ENCODE measurements at regions not wholly inside any gene's neighbourhood (a gene's known extent, or its start where the extent isn't known, plus 50 kb on each side); places are given as distances from the start of the nearest gene placed in this dataset.
A peak's percentile ranks its signal among the peaks of the same experiment; 100 is the strongest.

DNA sequence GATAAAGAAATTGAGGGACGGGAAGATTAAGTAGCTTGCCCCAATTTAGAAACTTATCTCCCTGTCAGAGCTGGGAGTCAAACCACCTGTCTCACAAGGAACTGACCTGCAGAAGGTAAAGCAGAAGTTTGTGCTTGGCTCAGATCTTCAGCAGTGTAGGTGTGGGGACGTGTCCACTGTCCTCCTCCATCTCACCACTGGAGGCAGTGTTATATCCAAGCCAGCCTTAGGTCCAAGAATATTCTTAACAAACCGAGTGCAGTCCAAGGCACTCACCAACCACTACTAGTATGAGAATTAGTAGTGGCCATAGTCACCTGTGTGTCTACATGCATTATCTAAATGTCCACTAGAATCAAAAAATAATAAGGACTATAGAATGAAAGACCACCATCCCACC is 86.3 kb upstream of the IRX1 start:
- no peaks in the 10 kb centered on the region; the same call in 1 of the 2 replicates for H3K27me3 ChIP-seq (ENCODE audit: insufficient read depth)
- H3K4me3 ChIP-seq (ENCODE audit: low read depth in 2 of 2, low read length in 1 of 2) = no peak overlapping the region
- H3K9ac ChIP-seq = no peak overlapping the region
- peak; percentile 24 for DNase-seq
- no peaks in the 10 kb centered on the region for H3K79me2 ChIP-seq (ENCODE audit: insufficient read depth)
- no peaks in the 10 kb centered on the region for H3K9me3 ChIP-seq
- H3K27ac ChIP-seq (ENCODE audit: low read depth in 2 of 2, low read length in 1 of 2) = no peak overlapping the region
- H2AFZ ChIP-seq (ENCODE audit: low read depth) = no peak overlapping the region
- H3K9me2 ChIP-seq = no peaks in the 10 kb centered on the region
- no peaks in the 10 kb centered on the region for H3K36me3 ChIP-seq (replicated peaks in 1 of 2; ENCODE audit: control insufficient read depth in 1 of 2, insufficient read depth in 2 of 2, low read length in 1 of 2)
- no peaks in the 10 kb centered on the region for H4K20me1 ChIP-seq (ENCODE audit: insufficient read depth)
- H3K4me1 ChIP-seq (ENCODE audit: control insufficient read depth in 1 of 2, insufficient read depth in 2 of 2, low read depth in 1 of 2, low read length in 1 of 2) = no peaks in the 10 kb centered on the region
- TF ChIP-seq MEF2A (IDR thresholded peaks at IDR 0.05; ENCODE audit: borderline replicate concordance, low read depth) = no peak
- TF ChIP-seq, protein P1, sequence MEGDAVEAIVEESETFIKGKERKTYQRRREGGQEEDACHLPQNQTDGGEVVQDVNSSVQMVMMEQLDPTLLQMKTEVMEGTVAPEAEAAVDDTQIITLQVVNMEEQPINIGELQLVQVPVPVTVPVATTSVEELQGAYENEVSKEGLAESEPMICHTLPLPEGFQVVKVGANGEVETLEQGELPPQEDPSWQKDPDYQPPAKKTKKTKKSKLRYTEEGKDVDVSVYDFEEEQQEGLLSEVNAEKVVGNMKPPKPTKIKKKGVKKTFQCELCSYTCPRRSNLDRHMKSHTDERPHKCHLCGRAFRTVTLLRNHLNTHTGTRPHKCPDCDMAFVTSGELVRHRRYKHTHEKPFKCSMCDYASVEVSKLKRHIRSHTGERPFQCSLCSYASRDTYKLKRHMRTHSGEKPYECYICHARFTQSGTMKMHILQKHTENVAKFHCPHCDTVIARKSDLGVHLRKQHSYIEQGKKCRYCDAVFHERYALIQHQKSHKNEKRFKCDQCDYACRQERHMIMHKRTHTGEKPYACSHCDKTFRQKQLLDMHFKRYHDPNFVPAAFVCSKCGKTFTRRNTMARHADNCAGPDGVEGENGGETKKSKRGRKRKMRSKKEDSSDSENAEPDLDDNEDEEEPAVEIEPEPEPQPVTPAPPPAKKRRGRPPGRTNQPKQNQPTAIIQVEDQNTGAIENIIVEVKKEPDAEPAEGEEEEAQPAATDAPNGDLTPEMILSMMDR (IDR thresholded peaks at IDR 0.05) = peak; percentile 53
- no peaks in the 10 kb centered on the region for H3F3A ChIP-seq (replicated peaks; ENCODE audit: insufficient read depth)
- CTCF ChIA-PET = interaction anchor here (0.6 kb wide), 1 partner anchor 12 kb away, joined by 3 read pairs; no protein-coding TSS in a partner anchor
- POLR2A ChIA-PET = no interaction called here
- no peak overlapping the region for H3K4me2 ChIP-seq
- WGBS (ENCODE audit: low lambda C conversion rate) = 11% methylated on average over 3 of the region's 3 CpGs

DNA sequence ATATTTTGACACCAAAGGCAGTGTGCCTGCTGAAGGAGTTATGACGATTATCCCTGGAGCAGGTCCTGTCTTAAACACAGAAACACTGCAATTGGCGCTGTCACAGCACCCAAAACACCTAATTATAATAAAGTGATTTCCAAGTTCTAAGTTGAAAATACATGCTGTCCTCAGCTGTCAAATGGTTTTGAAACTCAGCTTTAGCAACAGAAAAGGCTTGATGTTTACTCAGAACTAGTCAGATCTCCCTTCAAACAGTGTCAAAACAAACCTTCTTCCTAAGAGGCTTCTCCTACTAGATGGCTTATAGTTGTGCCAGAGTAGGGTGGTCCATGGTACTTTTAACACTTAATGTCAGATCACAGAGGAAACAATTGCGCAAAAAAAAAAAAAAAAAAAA is 87.2 kb upstream of the IRX1 start:
- no peaks in the 10 kb centered on the region for H3K9me2 ChIP-seq
- H3K79me2 ChIP-seq (ENCODE audit: insufficient read depth) = no peaks in the 10 kb centered on the region
- H2AFZ ChIP-seq (ENCODE audit: low read depth) = no peak overlapping the region
- no peaks in the 10 kb centered on the region for H3K9me3 ChIP-seq
- H3K9ac ChIP-seq = no peak overlapping the region
- POLR2A ChIA-PET = no interaction called here
- no peaks in the 10 kb centered on the region for H4K20me1 ChIP-seq (ENCODE audit: insufficient read depth)
- H3K27ac ChIP-seq (ENCODE audit: low read depth in 2 of 2, low read length in 1 of 2) = no peak overlapping the region
- no peaks in the 10 kb centered on the region for H3K4me1 ChIP-seq (ENCODE audit: control insufficient read depth in 1 of 2, insufficient read depth in 2 of 2, low read depth in 1 of 2, low read length in 1 of 2)
- WGBS (ENCODE audit: low lambda C conversion rate) = 5% methylated on average over 3 of the region's 3 CpGs
- H3K4me2 ChIP-seq = no peak overlapping the region
- no peak for DNase-seq
- no peak overlapping the region for H3K4me3 ChIP-seq (ENCODE audit: low read depth in 2 of 2, low read length in 1 of 2)
- no peaks in the 10 kb centered on the region; the same call in 1 of the 2 replicates for H3K27me3 ChIP-seq (ENCODE audit: insufficient read depth)
- H3K36me3 ChIP-seq (replicated peaks in 1 of 2; ENCODE audit: control insufficient read depth in 1 of 2, insufficient read depth in 2 of 2, low read length in 1 of 2) = no peaks in the 10 kb centered on the region
- no peaks in the 10 kb centered on the region for H3F3A ChIP-seq (replicated peaks; ENCODE audit: insufficient read depth)
- CTCF ChIA-PET = no interaction called here
- TF ChIP-seq SMC3 (IDR thresholded peaks at IDR 0.05; ENCODE audit: low read depth, low read length) (no peak), NRF1 (IDR thresholded peaks at IDR 0.05; ENCODE audit: low read depth, low read length) (no peak), TCF12 (IDR thresholded peaks at IDR 0.05) (no peak), RCOR1 (IDR thresholded peaks at IDR 0.05; ENCODE audit: low read length) (no peak), FOSL2 (IDR thresholded peaks at IDR 0.05; ENCODE audit: borderline replicate concordance, low read depth) (no peak)
- TF ChIP-seq, protein P2, sequence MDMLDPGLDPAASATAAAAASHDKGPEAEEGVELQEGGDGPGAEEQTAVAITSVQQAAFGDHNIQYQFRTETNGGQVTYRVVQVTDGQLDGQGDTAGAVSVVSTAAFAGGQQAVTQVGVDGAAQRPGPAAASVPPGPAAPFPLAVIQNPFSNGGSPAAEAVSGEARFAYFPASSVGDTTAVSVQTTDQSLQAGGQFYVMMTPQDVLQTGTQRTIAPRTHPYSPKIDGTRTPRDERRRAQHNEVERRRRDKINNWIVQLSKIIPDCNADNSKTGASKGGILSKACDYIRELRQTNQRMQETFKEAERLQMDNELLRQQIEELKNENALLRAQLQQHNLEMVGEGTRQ (IDR thresholded peaks at IDR 0.05; ENCODE audit: borderline replicate concordance, low read depth, low read length) = no peak
- TF ChIP-seq, protein P3, sequence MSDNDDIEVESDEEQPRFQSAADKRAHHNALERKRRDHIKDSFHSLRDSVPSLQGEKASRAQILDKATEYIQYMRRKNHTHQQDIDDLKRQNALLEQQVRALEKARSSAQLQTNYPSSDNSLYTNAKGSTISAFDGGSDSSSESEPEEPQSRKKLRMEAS (IDR thresholded peaks at IDR 0.05; ENCODE audit: low read depth) = no peak
- TF ChIP-seq, protein P4, sequence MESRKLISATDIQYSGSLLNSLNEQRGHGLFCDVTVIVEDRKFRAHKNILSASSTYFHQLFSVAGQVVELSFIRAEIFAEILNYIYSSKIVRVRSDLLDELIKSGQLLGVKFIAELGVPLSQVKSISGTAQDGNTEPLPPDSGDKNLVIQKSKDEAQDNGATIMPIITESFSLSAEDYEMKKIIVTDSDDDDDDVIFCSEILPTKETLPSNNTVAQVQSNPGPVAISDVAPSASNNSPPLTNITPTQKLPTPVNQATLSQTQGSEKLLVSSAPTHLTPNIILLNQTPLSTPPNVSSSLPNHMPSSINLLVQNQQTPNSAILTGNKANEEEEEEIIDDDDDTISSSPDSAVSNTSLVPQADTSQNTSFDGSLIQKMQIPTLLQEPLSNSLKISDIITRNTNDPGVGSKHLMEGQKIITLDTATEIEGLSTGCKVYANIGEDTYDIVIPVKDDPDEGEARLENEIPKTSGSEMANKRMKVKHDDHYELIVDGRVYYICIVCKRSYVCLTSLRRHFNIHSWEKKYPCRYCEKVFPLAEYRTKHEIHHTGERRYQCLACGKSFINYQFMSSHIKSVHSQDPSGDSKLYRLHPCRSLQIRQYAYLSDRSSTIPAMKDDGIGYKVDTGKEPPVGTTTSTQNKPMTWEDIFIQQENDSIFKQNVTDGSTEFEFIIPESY (IDR thresholded peaks at IDR 0.05; ENCODE audit: borderline replicate concordance, low read depth) = no peak
- TF ChIP-seq, protein P5, sequence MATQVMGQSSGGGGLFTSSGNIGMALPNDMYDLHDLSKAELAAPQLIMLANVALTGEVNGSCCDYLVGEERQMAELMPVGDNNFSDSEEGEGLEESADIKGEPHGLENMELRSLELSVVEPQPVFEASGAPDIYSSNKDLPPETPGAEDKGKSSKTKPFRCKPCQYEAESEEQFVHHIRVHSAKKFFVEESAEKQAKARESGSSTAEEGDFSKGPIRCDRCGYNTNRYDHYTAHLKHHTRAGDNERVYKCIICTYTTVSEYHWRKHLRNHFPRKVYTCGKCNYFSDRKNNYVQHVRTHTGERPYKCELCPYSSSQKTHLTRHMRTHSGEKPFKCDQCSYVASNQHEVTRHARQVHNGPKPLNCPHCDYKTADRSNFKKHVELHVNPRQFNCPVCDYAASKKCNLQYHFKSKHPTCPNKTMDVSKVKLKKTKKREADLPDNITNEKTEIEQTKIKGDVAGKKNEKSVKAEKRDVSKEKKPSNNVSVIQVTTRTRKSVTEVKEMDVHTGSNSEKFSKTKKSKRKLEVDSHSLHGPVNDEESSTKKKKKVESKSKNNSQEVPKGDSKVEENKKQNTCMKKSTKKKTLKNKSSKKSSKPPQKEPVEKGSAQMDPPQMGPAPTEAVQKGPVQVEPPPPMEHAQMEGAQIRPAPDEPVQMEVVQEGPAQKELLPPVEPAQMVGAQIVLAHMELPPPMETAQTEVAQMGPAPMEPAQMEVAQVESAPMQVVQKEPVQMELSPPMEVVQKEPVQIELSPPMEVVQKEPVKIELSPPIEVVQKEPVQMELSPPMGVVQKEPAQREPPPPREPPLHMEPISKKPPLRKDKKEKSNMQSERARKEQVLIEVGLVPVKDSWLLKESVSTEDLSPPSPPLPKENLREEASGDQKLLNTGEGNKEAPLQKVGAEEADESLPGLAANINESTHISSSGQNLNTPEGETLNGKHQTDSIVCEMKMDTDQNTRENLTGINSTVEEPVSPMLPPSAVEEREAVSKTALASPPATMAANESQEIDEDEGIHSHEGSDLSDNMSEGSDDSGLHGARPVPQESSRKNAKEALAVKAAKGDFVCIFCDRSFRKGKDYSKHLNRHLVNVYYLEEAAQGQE (IDR thresholded peaks at IDR 0.05; ENCODE audit: low read depth, low read length) = no peak
